Mesodermal cell (in vitro differentiated cells): ENCODE measurements at regions not wholly inside any gene's neighbourhood (a gene's known extent, or its start where the extent isn't known, plus 50 kb on each side); places are given as distances from the start of the nearest gene placed in this dataset.

ENCODE experiments used
- H3K27ac ChIP-seq: 2 replicates; pipeline ENCODE4 v1.7.0; 2013; ENCODE audit warnings: mild to moderate bottlenecking, low read depth, low read length, moderate library complexity; ENCODE audit not compliant: severe bottlenecking
- H3K36me3 ChIP-seq: 2 replicates; pipeline ENCODE4 v1.7.1; 2013; ENCODE audit warnings: mild to moderate bottlenecking, low read length, moderate library complexity; ENCODE audit not compliant: control insufficient read depth, insufficient read depth
- H3K4me1 ChIP-seq: one replicate; pipeline ENCODE4 v1.7.1; 2013; ENCODE audit warnings: mild to moderate bottlenecking, low read length; ENCODE audit not compliant: insufficient read depth, control insufficient read depth, poor library complexity, severe bottlenecking
- H3K4me3 ChIP-seq: 2 replicates; pipeline ENCODE4 v1.7.0; 2013; ENCODE audit warnings: low read length, control low read depth, mild to moderate bottlenecking; ENCODE audit not compliant: insufficient read depth, poor library complexity, severe bottlenecking; ENCODE audit errors: extremely low read depth
- H3K9me3 ChIP-seq: 2 replicates; pipeline ENCODE4 v1.7.1; 2013; ENCODE audit warnings: mild to moderate bottlenecking, low read length, moderate library complexity; ENCODE audit not compliant: control insufficient read depth
- WGBS, 2 experiments: methylation state at CpG; one replicate each; pipeline ENCODE4 v1.1.5; 2013; ENCODE audit warnings: missing lambda C conversion rate in 2 of 2; ENCODE audit not compliant: insufficient coverage in 2 of 2; 5-methylcytosine and 5-hydroxymethylcytosine counted together

DNA sequence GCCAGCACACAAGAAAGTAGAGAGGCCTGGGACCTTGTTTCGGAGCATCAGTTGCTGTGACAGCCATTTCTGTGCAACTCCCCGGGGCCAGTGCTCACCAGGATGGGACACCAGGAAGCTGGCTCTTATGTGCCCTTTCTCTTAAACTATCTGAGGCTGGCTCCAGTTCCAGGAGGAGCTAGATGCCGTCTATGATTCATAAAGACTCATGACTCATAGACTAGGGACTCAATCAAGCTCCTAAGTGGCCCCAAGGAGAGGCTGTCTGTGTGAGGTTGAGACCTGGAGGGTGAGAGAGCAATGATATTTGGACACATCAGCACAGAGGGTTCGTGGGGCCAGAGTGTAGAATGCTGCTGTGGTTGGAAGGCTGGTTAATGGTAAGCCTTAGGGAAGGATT, 580.1 kb downstream of the CCSER2 start:
- H3K27ac ChIP-seq: no peak overlapping the region
- no peaks in the 10 kb centered on the region for H3K9me3 ChIP-seq
- H3K4me1 ChIP-seq: peaks cover 4% of the 10 kb centered on the region
- H3K4me3 ChIP-seq: no peak overlapping the region
- H3K36me3 ChIP-seq: no peaks in the 10 kb centered on the region
- 69 to 78% methylated on average over 3 of the region's 4 CpGs for WGBS, 2 experiments

DNA sequence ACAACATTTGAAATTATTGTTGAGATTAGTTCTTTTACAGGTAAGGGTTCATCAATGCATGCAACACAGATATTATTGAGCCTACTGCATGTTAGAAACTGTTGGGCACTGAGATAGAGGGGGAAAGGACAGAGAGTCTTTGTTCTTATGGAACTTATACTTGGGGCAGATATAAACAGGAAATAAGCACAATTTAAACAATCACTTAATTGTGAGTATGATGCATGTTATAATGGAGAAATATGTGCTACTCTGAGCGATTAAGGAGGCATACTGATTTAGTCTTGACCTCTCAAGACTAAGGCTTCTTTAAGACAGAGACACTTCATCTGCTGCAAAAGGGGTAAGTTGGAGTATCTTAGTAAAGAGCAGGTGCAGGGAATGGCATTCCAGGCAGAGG, 593.3 kb downstream of the CCSER2 start:
- H3K4me1 ChIP-seq: no peaks in the 10 kb centered on the region
- 17 to 29% methylated on average over 1 of the region's 1 CpG for WGBS, 2 experiments
- no peaks in the 10 kb centered on the region for H3K36me3 ChIP-seq
- no peak overlapping the region for H3K27ac ChIP-seq
- no peaks in the 10 kb centered on the region for H3K9me3 ChIP-seq
- no peak overlapping the region for H3K4me3 ChIP-seq

DNA sequence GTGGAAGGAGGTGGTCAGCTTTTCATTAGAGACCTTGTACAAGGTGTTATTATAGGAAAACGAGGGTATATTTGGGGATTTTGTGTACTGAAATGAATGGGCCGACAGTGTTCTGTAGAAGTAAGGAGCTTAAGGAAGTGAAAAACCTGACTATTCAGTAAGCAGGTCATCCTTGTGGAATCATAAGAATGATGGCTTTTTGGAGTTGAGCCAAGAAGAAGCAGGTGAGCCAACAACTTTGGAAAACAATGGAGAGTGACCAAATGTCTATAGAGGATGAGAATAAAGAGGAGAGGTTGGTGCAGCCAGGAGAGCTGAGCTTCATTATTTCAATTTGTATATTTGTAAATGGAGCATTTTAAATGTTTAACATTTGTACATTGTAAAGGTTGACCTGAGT, 595.7 kb downstream of the CCSER2 start:
- Histone ChIP-seq H3K36me3 (no peaks in the 10 kb centered on the region), H3K4me1 (no peaks in the 10 kb centered on the region), H3K9me3 (no peaks in the 10 kb centered on the region), H3K27ac (no peak overlapping the region), H3K4me3 (no peak overlapping the region)
- 80 to 83% methylated on average over 2 of the region's 2 CpGs for WGBS, 2 experiments

DNA sequence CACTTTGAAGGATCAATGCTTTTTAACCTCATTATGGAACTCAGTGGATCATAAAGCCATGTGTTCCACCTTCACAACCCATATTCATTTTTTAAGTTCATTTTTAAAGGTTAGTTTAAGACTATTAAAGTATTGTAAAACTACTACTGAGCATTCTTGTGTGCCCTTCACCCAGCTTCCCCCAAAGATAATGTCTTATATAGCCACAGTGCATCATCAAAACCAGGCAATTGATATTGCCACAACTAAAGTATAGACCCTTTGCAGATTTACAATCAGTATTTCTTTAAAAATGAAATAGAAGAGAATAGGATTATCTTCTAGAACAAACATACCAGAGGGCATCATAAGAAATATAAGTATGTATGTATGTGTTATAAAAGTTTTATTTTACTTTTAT, 597.1 kb downstream of the CCSER2 start:
- no peak overlapping the region for H3K4me3 ChIP-seq
- no peaks in the 10 kb centered on the region for H3K4me1 ChIP-seq

DNA sequence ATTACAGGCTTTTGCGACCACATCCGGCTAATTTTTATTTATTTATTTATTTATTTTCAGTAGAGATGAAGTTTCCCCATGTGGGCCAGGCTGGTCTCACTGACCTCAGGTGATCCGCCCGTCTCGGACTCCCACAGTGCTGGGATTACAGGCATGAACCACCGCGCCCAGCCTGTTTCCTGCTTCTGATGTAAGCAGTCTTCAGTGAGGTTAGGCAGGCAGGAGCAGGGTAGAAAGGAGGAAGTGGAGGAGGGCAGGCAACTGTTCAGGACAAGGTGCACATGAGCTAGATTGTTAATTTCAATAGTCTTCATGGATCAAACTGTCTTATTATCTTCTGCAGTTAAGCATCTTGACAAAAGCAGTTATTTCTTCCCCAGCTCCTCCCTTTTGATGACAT, 605.0 kb downstream of the CCSER2 start:
- 50 to 89% methylated on average over 2 to 3 of the region's 7 CpGs for WGBS, 2 experiments
- no peaks in the 10 kb centered on the region for H3K4me1 ChIP-seq
- H3K9me3 ChIP-seq: no peaks in the 10 kb centered on the region
- H3K36me3 ChIP-seq: no peaks in the 10 kb centered on the region
- H3K4me3 ChIP-seq: no peak overlapping the region
- no peak overlapping the region for H3K27ac ChIP-seq

More for the DNA sequence above, 597.1 kb downstream of the CCSER2 start:
- Histone ChIP-seq H3K36me3 (no peaks in the 10 kb centered on the region), H3K27ac (no peak overlapping the region), H3K9me3 (no peaks in the 10 kb centered on the region)

DNA sequence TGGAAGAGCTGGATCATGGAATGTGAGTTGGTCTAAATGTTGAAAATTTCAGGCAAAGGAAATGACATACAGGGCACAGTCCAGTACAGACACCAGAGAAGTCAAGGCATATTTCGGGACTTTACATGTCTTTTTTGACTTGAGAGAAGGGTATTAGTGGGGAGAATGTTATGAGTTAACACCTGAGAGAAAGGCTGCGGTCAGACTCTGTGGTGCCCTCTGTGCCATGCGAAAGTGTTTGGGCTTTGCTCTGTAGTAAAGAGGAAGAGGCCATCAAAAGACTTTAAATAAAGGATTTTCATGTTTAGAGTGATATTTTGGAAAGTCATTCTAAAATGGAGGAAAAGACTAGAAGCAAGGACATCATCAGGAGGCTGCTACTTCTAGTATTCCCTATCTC, 607.4 kb downstream of the CCSER2 start:
- H3K27ac ChIP-seq: no peak overlapping the region
- H3K36me3 ChIP-seq: no peaks in the 10 kb centered on the region
- H3K9me3 ChIP-seq: no peaks in the 10 kb centered on the region
- no peaks in the 10 kb centered on the region for H3K4me1 ChIP-seq
- H3K4me3 ChIP-seq: no peak overlapping the region
- 82 to 92% methylated on average over 3 of the region's 3 CpGs for WGBS, 2 experiments

DNA sequence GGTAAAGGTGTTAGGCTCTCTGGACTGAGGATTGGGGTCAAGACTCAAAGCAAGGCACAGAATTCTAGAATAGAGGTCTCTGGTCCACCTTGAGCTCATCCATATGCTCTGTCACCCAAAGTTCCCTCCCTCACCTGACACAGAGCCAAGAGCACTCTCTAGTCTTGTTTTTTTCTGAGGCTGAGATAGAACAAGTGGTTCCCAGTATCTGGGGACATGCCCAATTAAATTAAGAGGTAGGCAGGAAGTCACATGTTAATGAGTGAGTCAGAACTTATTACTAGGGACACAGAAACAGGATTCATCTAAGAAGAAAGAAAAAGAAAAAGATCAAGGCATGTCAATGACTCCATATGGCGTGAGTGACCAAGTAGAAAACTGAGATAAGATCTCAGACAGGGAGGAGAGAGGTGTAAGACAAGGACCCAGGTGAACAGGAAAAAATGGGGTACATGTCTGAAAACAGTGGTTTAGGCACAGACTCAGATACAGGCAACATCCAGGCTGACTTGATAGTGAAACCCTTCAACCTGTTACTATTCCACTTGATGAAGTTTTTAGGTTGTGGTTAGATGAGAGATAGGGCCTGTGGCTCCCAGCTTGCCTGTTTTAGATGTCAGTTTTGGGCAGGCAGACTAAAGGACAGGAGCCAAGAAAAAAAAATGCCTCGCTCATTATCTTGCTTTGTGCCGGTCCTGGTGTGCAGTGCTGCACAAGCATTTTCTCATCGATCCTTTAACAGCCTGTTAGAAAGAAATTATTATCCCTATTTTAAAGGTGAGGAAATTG, 609.9 kb downstream of the CCSER2 start:
- no peaks in the 10 kb centered on the region for H3K9me3 ChIP-seq
- no peaks in the 10 kb centered on the region for H3K36me3 ChIP-seq
- H3K27ac ChIP-seq: no peak overlapping the region
- H3K4me1 ChIP-seq: no peaks in the 10 kb centered on the region
- H3K4me3 ChIP-seq: no peak overlapping the region
- 94 to 100% methylated on average over 1 to 2 of the region's 4 CpGs for WGBS, 2 experiments

DNA sequence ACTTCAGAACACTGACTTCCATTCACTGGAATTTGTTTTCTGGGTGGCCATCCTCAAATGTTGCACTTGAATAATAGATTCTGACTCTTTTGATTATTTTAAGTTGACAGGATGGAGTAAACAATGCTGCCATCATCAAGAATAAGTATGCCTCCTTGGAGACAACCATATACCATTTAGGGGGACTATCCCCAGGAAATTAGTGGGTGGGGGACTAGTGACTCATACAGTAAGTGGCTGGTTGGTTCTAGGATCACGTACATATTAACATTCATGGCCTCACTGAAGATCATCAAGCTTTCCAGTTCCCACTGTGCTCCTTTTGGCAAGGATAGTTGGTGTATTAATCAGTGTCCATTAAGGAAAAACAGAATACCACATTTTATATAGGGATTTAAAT, 615.2 kb downstream of the CCSER2 start:
- H3K4me1 ChIP-seq: no peaks in the 10 kb centered on the region
- no peaks in the 10 kb centered on the region for H3K36me3 ChIP-seq
- H3K9me3 ChIP-seq: no peaks in the 10 kb centered on the region
- no peak overlapping the region for H3K4me3 ChIP-seq
- no CpG with 5 or more reads among the region's 1 CpG for WGBS, 2 experiments
- H3K27ac ChIP-seq: no peak overlapping the region

DNA sequence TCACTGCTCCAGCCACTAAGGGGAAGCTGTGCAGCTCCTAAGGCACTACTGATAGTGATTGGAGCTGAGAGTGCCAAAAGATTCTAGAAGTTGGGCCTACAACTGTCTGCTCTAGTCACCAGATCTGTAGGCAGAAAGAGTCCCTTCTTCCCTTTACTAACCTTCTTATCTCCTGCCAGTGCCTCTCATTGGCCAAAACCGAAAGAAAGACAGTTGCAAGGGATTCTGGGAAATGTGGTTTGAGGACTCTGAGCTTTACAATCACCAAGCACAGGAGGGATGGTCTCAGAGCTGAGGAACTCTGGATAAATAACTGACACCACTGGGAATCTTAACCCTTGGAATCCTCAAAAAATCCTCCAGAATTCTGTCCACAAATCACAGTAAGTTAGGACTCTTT, 615.8 kb downstream of the CCSER2 start:
- H3K27ac ChIP-seq: no peak overlapping the region
- no CpG with 5 or more reads among the region's 1 CpG for WGBS, 2 experiments

DNA sequence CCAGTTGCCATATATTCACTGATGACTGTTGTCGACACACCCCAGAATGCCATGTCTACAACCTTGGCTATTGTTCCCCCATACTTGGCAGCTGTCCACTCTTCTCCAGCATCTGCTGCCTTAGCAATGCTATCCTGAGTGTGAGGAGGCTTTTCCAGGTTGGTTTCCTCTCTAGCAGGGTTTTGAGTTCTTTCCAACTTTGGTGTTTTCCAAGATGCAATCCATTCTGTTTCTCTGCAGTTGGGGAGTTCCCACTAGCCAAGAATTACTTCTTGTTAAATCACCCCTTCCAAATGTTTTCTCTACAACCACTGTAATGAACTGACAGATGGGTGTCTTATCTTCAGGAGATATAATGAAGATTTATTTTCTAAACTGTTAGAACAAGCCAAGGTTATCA, 617.4 kb downstream of the CCSER2 start:
- no peak overlapping the region for H3K27ac ChIP-seq
- no peaks in the 10 kb centered on the region for H3K4me1 ChIP-seq
- WGBS, 2 experiments: 88 to 100% methylated on average over 1 of the region's 1 CpG
- no peak overlapping the region for H3K4me3 ChIP-seq
- no peaks in the 10 kb centered on the region for H3K36me3 ChIP-seq
- H3K9me3 ChIP-seq: no peaks in the 10 kb centered on the region

More for the DNA sequence above, 615.8 kb downstream of the CCSER2 start:
- Histone ChIP-seq H3K4me1 (no peaks in the 10 kb centered on the region), H3K9me3 (no peaks in the 10 kb centered on the region), H3K36me3 (no peaks in the 10 kb centered on the region), H3K4me3 (no peak overlapping the region)

DNA sequence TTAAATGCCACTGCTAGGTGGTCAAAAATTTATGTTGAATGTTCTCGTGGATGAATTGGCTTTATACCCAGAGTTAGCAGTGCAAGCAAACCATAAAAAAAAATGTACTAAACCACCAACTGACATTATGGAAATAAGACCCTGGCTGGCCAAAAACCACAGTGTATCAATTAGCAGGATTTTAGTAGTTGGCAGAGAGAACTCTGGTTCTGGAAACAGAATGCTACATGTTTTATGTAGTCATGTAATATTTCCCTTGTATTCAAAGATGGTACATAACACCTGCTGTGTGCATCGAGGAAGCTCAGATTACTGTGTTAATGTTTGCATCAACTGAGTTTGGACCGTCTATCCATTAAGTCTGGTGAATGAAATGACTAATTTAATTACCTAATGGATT, 618.5 kb downstream of the CCSER2 start:
- no CpG with 5 or more reads among the region's 3 CpGs for WGBS, 2 experiments

More for the DNA sequence above, 618.5 kb downstream of the CCSER2 start:
- H3K4me1 ChIP-seq: no peaks in the 10 kb centered on the region
- no peaks in the 10 kb centered on the region for H3K9me3 ChIP-seq
- H3K27ac ChIP-seq: no peak overlapping the region
- H3K4me3 ChIP-seq: no peak overlapping the region
- no peaks in the 10 kb centered on the region for H3K36me3 ChIP-seq
